Ovary (tissue), 7 donors: ENCODE measurements at regions not wholly inside any gene's neighbourhood (a gene's known extent, or its start where the extent isn't known, plus 50 kb on each side); places are given as distances from the start of the nearest gene placed in this dataset.

ENCODE experiments used
- DNase-seq, 5 donors: peaks; one replicate each; pipeline ENCODE4 v3.0.0-alpha.2; 2019 to 2020
- H3K27ac ChIP-seq, 2 donors: fragments of 200-600 bp; one replicate each; pipeline versions ENCODE4 v1.5.1 to v1.8.0; 2019 to 2022
- H3K27me3 ChIP-seq: fragments of 200-600 bp; one replicate; pipeline ENCODE4 v1.8.0; 2022
- H3K36me3 ChIP-seq: fragments of 200-600 bp; sonication (generic); one replicate; pipeline ENCODE4 v1.5.1; 2019
- H3K4me1 ChIP-seq: one replicate; pipeline ENCODE4 v1.8.1; 2013; ENCODE audit warnings: mild to moderate bottlenecking, moderate library complexity; ENCODE audit not compliant: insufficient read depth
- H3K4me3 ChIP-seq: fragments of 200-600 bp; sonication (generic); one replicate; pipeline ENCODE4 v1.5.1; 2017
- H3K9me3 ChIP-seq, 2 donors: fragments of 200-600 bp in 1 of 2; sonication (generic) in 1 of 2; one replicate each; pipeline versions ENCODE4 v1.5.1 to v1.8.1; 2013 to 2019; ENCODE audit warnings: mild to moderate bottlenecking in 1 of 2, moderate library complexity in 1 of 2
- CTCF ChIP-seq, 3 donors: fragments of 450-650 bp in 2 of 3; fragments of 200-600 bp in 1 of 3; IDR thresholded peaks; one replicate each; pipeline versions ENCODE4 v1.5.1 to v1.8.0; 2016 to 2022; ENCODE audit warnings: antibody characterized with exemption in 3 of 3, mild to moderate bottlenecking in 1 of 3
- EP300 ChIP-seq: sonication (generic); formaldehyde crosslinking; IDR thresholded peaks from one replicate; pipeline ENCODE4 v1.6.1; 2017; ENCODE audit warnings: antibody characterized with exemption
- POLR2A ChIP-seq: fragments of 450-650 bp; IDR thresholded peaks from one replicate; pipeline ENCODE4 v1.6.1; 2017; ENCODE audit warnings: antibody characterized with exemption, mild to moderate bottlenecking, moderate library complexity
- WGBS, 3 donors: extraction: QIAGEN DNeasy Blood & Tissue Kit in 1 of 3; methylation state at CpG; one replicate each; pipeline versions ENCODE4 v1.1.5 to v1.1.7; 2013 to 2017; 5-methylcytosine and 5-hydroxymethylcytosine counted together
- intact Hi-C, 4 donors: fragments of 100-400 bp; cut with DNase I; formaldehyde crosslinking; loops; one replicate each; pipeline versions ENCODE4 v1.11.0 to v1.15.1; 2022 to 2023
- donor health status: DM: no; HTN: no; CAD: no; lungs with moderate emphysema.
- donor health status: DM: no; HTN: no; CAD: no.
- donor health status: Bipolar disorder and iron deficiency.
- donor health status: DM: no; HTN: no; CAD: no.
- donor health status: DM: yes; HTN: yes; CAD: no.

GRCh38 chr2:184272056-184272455, 326.3 kb upstream of the ZNF804A start:
- no peak for DNase-seq
- H3K4me3 ChIP-seq, result no peak overlapping the region
- no peaks in the 10 kb centered on the region for H3K36me3 ChIP-seq
- no peak overlapping the region for H3K27ac ChIP-seq
- H3K9me3 ChIP-seq, result no peaks in the 10 kb centered on the region
- TF ChIP-seq POLR2A (no peak), EP300 (no peak), CTCF (IDR thresholded peaks at IDR 0.05) (no peak)
- H3K27me3 ChIP-seq, result no peaks in the 10 kb centered on the region
- intact Hi-C loops, result no loop called here
- no peaks in the 10 kb centered on the region for H3K4me1 ChIP-seq
- WGBS, 3 donors, result 77 to 81% (median 78%) methylated on average over 1 of the region's 1 CpG

GRCh38 chr2:184294831-184295230, 303.5 kb upstream of the ZNF804A start:
- DNase-seq, result no peak
- H3K9me3 ChIP-seq, result no peaks in the 10 kb centered on the region
- no peak for TF ChIP-seq CTCF (IDR thresholded peaks at IDR 0.05)
- no peak for TF ChIP-seq EP300
- TF ChIP-seq POLR2A, result no peak
- WGBS, 3 donors, result 3 to 13% (median 4%) methylated on average over 2 of the region's 2 CpGs
- H3K27ac ChIP-seq, result no peak overlapping the region
- H3K36me3 ChIP-seq, result no peaks in the 10 kb centered on the region
- H3K4me1 ChIP-seq, result no peaks in the 10 kb centered on the region
- H3K27me3 ChIP-seq, result no peaks in the 10 kb centered on the region
- intact Hi-C loops, result no loop called here
- no peak overlapping the region for H3K4me3 ChIP-seq

GRCh38 chr2:184297085-184297484, 301.2 kb upstream of the ZNF804A start:
- Histone ChIP-seq H3K4me1 (no peaks in the 10 kb centered on the region), H3K4me3 (no peak overlapping the region), H3K36me3 (no peaks in the 10 kb centered on the region), H3K9me3 (no peaks in the 10 kb centered on the region), H3K27ac (no peak overlapping the region), H3K27me3 (no peaks in the 10 kb centered on the region)
- intact Hi-C loops, result no loop called here
- no peak for TF ChIP-seq CTCF (IDR thresholded peaks at IDR 0.05)
- no peak for TF ChIP-seq EP300
- TF ChIP-seq POLR2A, result no peak
- no peak for DNase-seq
- WGBS, 3 donors, result 73 to 77% (median 75%) methylated on average over 2 of the region's 2 CpGs

- intact Hi-C loops, result no loop called here
- no peaks in the 10 kb centered on the region for H3K27me3 ChIP-seq
- DNase-seq, result no peak
- no peak overlapping the region for H3K27ac ChIP-seq
- TF ChIP-seq CTCF (IDR thresholded peaks at IDR 0.05) (no peak), POLR2A (no peak), EP300 (no peak)
- H3K36me3 ChIP-seq, result no peaks in the 10 kb centered on the region
- no peak overlapping the region for H3K4me3 ChIP-seq
- no peaks in the 10 kb centered on the region for H3K9me3 ChIP-seq
- no peaks in the 10 kb centered on the region for H3K4me1 ChIP-seq
These were observed 295.8 kb upstream of the ZNF804A start for GRCh38 chr2:184302506-184302905.

- Histone ChIP-seq H3K36me3 (no peaks in the 10 kb centered on the region), H3K4me3 (no peak overlapping the region), H3K27me3 (no peaks in the 10 kb centered on the region), H3K9me3 (no peaks in the 10 kb centered on the region), H3K4me1 (no peaks in the 10 kb centered on the region), H3K27ac (no peak overlapping the region)
- no peak for DNase-seq
- no peak for TF ChIP-seq EP300
- no peak for TF ChIP-seq POLR2A
- TF ChIP-seq CTCF (IDR thresholded peaks at IDR 0.05), result no peak
- intact Hi-C loops, result no loop called here
These were observed 294.3 kb upstream of the ZNF804A start for GRCh38 chr2:184304006-184304405.
